ENCODE measurements at regions not wholly inside any gene's neighbourhood (a gene's known extent, or its start where the extent isn't known, plus 50 kb on each side); places are given as distances from the start of the nearest gene placed in this dataset.

- TF ChIP-seq CTCF (IDR thresholded peaks at IDR 0.05) (no peak), POLR2A (IDR thresholded peaks at IDR 0.05) (no peak)
These were observed 1362.8 kb downstream of the ROBO2 start for GRCh38 chr3:78402720-78403119.

Measured in adrenal gland (tissue), 5 donors.